CD14-positive monocyte (primary cell): ENCODE measurements at regions not wholly inside any gene's neighbourhood (a gene's known extent, or its start where the extent isn't known, plus 50 kb on each side); places are given as distances from the start of the nearest gene placed in this dataset.

ENCODE experiments used
- DNase-seq, 3 donors: peaks; one replicate each; pipeline ENCODE4 v3.0.0-alpha.2; 2011 to 2022
- H2AFZ ChIP-seq: 2 replicates; pipeline ENCODE4 v1.6.0; 2012; ENCODE audit warnings: mild to moderate bottlenecking, low read depth, low read length, inconsistent platforms; ENCODE audit not compliant: insufficient read depth, poor library complexity, severe bottlenecking
- H3K27ac ChIP-seq, 2 donors: 1 replicate in 1 of 2; 2 replicates in 1 of 2; pipeline ENCODE4 v1.5.1; 2012 to 2013; ENCODE audit warnings: low read length in 2 of 2, control low read depth in 1 of 2, inconsistent platforms in 1 of 2, low read depth in 1 of 2, mild to moderate bottlenecking in 1 of 2
- H3K27me3 ChIP-seq, 2 donors: one replicate each; pipeline versions ENCODE4 v1.6.0 to v1.6.1; 2011 to 2013; ENCODE audit warnings: low read length in 2 of 2; ENCODE audit not compliant: control insufficient read depth in 2 of 2, insufficient read depth in 2 of 2
- H3K36me3 ChIP-seq, 2 donors: replicated peaks in 1 of 2; 1 replicate in 1 of 2; 2 replicates in 1 of 2; pipeline versions ENCODE4 v1.5.1 to v1.6.1; 2012 to 2013; ENCODE audit warnings: low read length in 2 of 2, control low read depth in 1 of 2, inconsistent platforms in 1 of 2, mild to moderate bottlenecking in 1 of 2; ENCODE audit not compliant: insufficient read depth in 2 of 2, control insufficient read depth in 1 of 2
- H3K4me1 ChIP-seq, 2 donors: 1 replicate in 1 of 2; 2 replicates in 1 of 2; pipeline versions ENCODE4 v1.5.1 to v1.6.1; 2012 to 2013; ENCODE audit warnings: low read length in 2 of 2, control low read depth in 1 of 2, inconsistent platforms in 1 of 2, mild to moderate bottlenecking in 1 of 2, moderate library complexity in 1 of 2; ENCODE audit not compliant: insufficient read depth in 2 of 2, control insufficient read depth in 1 of 2
- H3K4me2 ChIP-seq: replicated peaks from 2 replicates; pipeline ENCODE3; 2012; ENCODE audit warnings: low read length, moderate library complexity, mild to moderate bottlenecking; ENCODE audit not compliant: poor library complexity, severe bottlenecking; ENCODE audit errors: extremely low read depth
- H3K4me3 ChIP-seq, 3 experiments: fragments of 200-600 bp in 1 of 3; sonication (generic) in 1 of 3; replicated peaks in 1 of 3; 1 replicate in 2 of 3; 2 replicates in 1 of 3; pipeline ENCODE4 v1.5.1; 2011 to 2013; ENCODE audit warnings: low read length in 3 of 3, mild to moderate bottlenecking in 3 of 3, control low read depth in 2 of 3, low read depth in 2 of 3, inconsistent platforms in 1 of 3, moderate library complexity in 1 of 3
- H3K79me2 ChIP-seq: 2 replicates; pipeline ENCODE4 v1.6.0; 2012; ENCODE audit warnings: mild to moderate bottlenecking, control low read depth, inconsistent platforms, low read length, moderate library complexity; ENCODE audit not compliant: insufficient read depth
- H3K9ac ChIP-seq: 2 replicates; pipeline ENCODE4 v1.6.0; 2017; ENCODE audit warnings: low read length, mild to moderate bottlenecking; ENCODE audit not compliant: insufficient read depth, poor library complexity, severe bottlenecking
- H3K9me3 ChIP-seq, 2 donors: replicated peaks in 1 of 2; 1 replicate in 1 of 2; 2 replicates in 1 of 2; pipeline versions ENCODE4 v1.5.1 to v1.6.1; 2012 to 2013; ENCODE audit warnings: low read length in 2 of 2, control low read depth in 1 of 2; ENCODE audit not compliant: control insufficient read depth in 1 of 2, insufficient read depth in 1 of 2
- H4K20me1 ChIP-seq: 2 replicates; pipeline ENCODE4 v1.6.0; 2012; ENCODE audit warnings: mild to moderate bottlenecking, low read length, control low read depth, moderate library complexity; ENCODE audit not compliant: insufficient read depth
- H3K27ac Mint-ChIP-seq, 7 donors: one replicate each; pipeline ENCODE4 v1.8.0; 2020; ENCODE audit warnings: mild to moderate bottlenecking in 7 of 7, mixed read lengths in 7 of 7, moderate library complexity in 6 of 7, inconsistent platforms in 2 of 7
- H3K27me3 Mint-ChIP-seq, 3 donors: one replicate each; pipeline ENCODE4 v1.8.0; 2021 to 2022; ENCODE audit warnings: low read depth in 3 of 3, mild to moderate bottlenecking in 3 of 3, mixed read lengths in 3 of 3, moderate library complexity in 3 of 3, inconsistent platforms in 1 of 3
- H3K36me3 Mint-ChIP-seq, 2 donors: one replicate each; pipeline ENCODE4 v1.8.0; 2020; ENCODE audit warnings: mixed read lengths in 2 of 2, inconsistent platforms in 1 of 2, mild to moderate bottlenecking in 1 of 2
- H3K4me1 Mint-ChIP-seq: one replicate; pipeline ENCODE4 v1.8.0; 2020; ENCODE audit warnings: mild to moderate bottlenecking, mixed read lengths
- H3K4me3 Mint-ChIP-seq, 2 donors: one replicate each; pipeline ENCODE4 v1.8.0; 2020; ENCODE audit warnings: mild to moderate bottlenecking in 2 of 2, mixed read lengths in 2 of 2, moderate library complexity in 1 of 2
- H3K9me3 Mint-ChIP-seq, 7 donors: one replicate each; pipeline ENCODE4 v1.8.0; 2020 to 2022; ENCODE audit warnings: mixed read lengths in 7 of 7, mild to moderate bottlenecking in 6 of 7, moderate library complexity in 6 of 7, inconsistent platforms in 2 of 7
- CTCF ChIP-seq: fragments of 200-600 bp; IDR thresholded peaks from one replicate; pipeline ENCODE4 v1.8.0; 2022; ENCODE audit warnings: antibody characterized with exemption, mild to moderate bottlenecking
- whole genome bisulfite sequencing: methylation state at CpG from one replicate; pipeline ENCODE4 v1.1.5; 2013; ENCODE audit warnings: missing lambda C conversion rate; ENCODE audit not compliant: insufficient coverage; 5-methylcytosine and 5-hydroxymethylcytosine counted together
- intact Hi-C, 2 donors: fragments of 100-400 bp; cut with micrococcal nuclease; formaldehyde crosslinking; loops; one replicate each; pipeline versions ENCODE4 v1.15.0 to v1.15.1; 2023

DNA sequence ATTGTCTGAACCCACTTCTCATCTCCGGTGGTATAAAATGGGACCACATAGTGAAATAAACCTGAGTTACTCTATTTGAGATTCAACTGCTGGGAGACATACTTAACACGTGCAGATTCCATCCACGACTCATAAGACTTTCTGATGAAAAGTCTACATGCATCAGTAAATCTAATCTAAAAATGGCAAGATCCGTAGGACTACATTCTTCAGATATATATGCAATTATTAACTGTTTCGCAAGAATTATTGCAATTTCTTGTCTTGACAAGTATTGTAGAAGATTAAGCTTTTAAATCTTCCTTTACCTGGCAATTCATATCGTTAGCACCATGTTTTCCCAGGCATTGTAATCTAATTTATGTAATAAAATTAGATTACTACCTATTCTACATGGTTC is 718.7 kb upstream of the CBLB start:
- Histone ChIP-seq H3K27ac (no peak overlapping the region), H2AFZ (no peak overlapping the region), H3K4me3 (no peak overlapping the region), H3K9me3 (peaks cover 1 to 11% of the 10 kb centered on the region in 2 donors), H3K4me2 (no peak overlapping the region), H4K20me1 (no peaks in the 10 kb centered on the region), H3K27me3 (no peaks in the 10 kb centered on the region), H3K9ac (no peak overlapping the region), H3K79me2 (no peaks in the 10 kb centered on the region), H3K4me1 (no peaks in the 10 kb centered on the region), H3K36me3 (no peaks in the 10 kb centered on the region)
- Mint-ChIP-seq H3K4me3 (no peak overlapping the region), H3K36me3 (no peaks in the 10 kb centered on the region), H3K27me3 (peaks cover 0 to 2% (median 0%) of the 10 kb centered on the region in 3 donors), H3K4me1 (no peaks in the 10 kb centered on the region), H3K9me3 (peaks cover 0 to 11% (median 2%) of the 10 kb centered on the region in 7 donors), H3K27ac (no peak overlapping the region)
- WGBS: 100% methylated on average over 2 of the region's 6 CpGs
- no peak for DNase-seq
- intact Hi-C loops: no loop called here
- no peak for TF ChIP-seq CTCF

DNA sequence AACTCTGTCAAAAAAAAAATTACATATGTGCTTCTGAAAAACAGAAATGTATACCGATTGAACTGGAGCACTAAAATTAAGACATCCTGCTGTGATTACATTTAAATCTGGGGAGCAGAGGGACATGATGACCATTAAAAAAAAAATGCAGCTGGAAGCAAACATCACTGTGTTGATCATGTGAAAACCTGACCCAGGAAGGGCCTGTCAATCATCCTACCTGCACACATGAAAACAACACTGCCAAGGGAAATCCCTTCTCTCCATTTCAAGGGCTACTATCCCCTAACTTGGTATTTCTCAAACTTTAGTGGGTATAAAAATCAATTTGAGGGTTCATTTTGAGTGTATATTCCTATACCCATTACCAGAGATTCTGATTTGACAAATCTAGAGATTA is 719.9 kb upstream of the CBLB start:
- 88% methylated on average over 1 of the region's 1 CpG for WGBS
- Mint-ChIP-seq H3K4me1 (no peaks in the 10 kb centered on the region), H3K27ac (no peak overlapping the region), H3K36me3 (no peaks in the 10 kb centered on the region), H3K4me3 (no peak overlapping the region), H3K9me3 (peaks cover 0 to 14% (median 5%) of the 10 kb centered on the region in 7 donors), H3K27me3 (peaks cover 0 to 2% (median 0%) of the 10 kb centered on the region in 3 donors)
- no peak for TF ChIP-seq CTCF
- no peak overlapping the region for H3K4me2 ChIP-seq
- H3K9me3 ChIP-seq: peaks cover 3 to 15% of the 10 kb centered on the region in 2 donors
- DNase-seq: no peak
- no peaks in the 10 kb centered on the region for H4K20me1 ChIP-seq
- intact Hi-C loops: no loop called here
- H3K9ac ChIP-seq: no peak overlapping the region
- H3K27ac ChIP-seq: no peak overlapping the region
- no peaks in the 10 kb centered on the region for H3K79me2 ChIP-seq
- H3K36me3 ChIP-seq: no peaks in the 10 kb centered on the region
- no peak overlapping the region for H2AFZ ChIP-seq
- no peaks in the 10 kb centered on the region for H3K27me3 ChIP-seq
- H3K4me3 ChIP-seq: no peak overlapping the region
- no peaks in the 10 kb centered on the region for H3K4me1 ChIP-seq
